ENCODE measurements at regions not wholly inside any gene's neighbourhood (a gene's known extent, or its start where the extent isn't known, plus 50 kb on each side); places are given as distances from the start of the nearest gene placed in this dataset.

GRCh38 chr6:91443405-91443804 lies 856.5 kb upstream of the MAP3K7 start:
- peaks cover 23% of the 10 kb centered on the region for H3K36me3 Mint-ChIP-seq (ENCODE audit: unreplicated experiment)
- DNase-seq (ENCODE audit: extremely low spot score, unreplicated experiment): no peak
- no peaks in the 10 kb centered on the region for H3K27me3 Mint-ChIP-seq (ENCODE audit: unreplicated experiment)
- no peak for TF ChIP-seq CTCF (IDR thresholded peaks at IDR 0.05)
- peaks cover 12% of the 10 kb centered on the region for H3K9me3 Mint-ChIP-seq (ENCODE audit: unreplicated experiment)
- no peak overlapping the region for H3K4me3 Mint-ChIP-seq (ENCODE audit: unreplicated experiment)
- peaks cover 57% of the 10 kb centered on the region for H3K4me1 Mint-ChIP-seq (ENCODE audit: unreplicated experiment)
- H3K27ac Mint-ChIP-seq (ENCODE audit: unreplicated experiment): peak overlapping the region; percentile 16

GRCh38 chr6:91442342-91442741 lies 855.5 kb upstream of the MAP3K7 start:
- peak overlapping the region; percentile 36 for H3K27ac Mint-ChIP-seq (ENCODE audit: unreplicated experiment)
- no peaks in the 10 kb centered on the region for H3K27me3 Mint-ChIP-seq (ENCODE audit: unreplicated experiment)
- TF ChIP-seq CTCF (IDR thresholded peaks at IDR 0.05): no peak
- H3K4me1 Mint-ChIP-seq (ENCODE audit: unreplicated experiment): peaks cover 63% of the 10 kb centered on the region
- H3K9me3 Mint-ChIP-seq (ENCODE audit: unreplicated experiment): peaks cover 12% of the 10 kb centered on the region
- no peak for DNase-seq (ENCODE audit: extremely low spot score, unreplicated experiment)
- H3K4me3 Mint-ChIP-seq (ENCODE audit: unreplicated experiment): no peak overlapping the region
- H3K36me3 Mint-ChIP-seq (ENCODE audit: unreplicated experiment): peaks cover 23% of the 10 kb centered on the region

- DNase-seq (ENCODE audit: extremely low spot score, unreplicated experiment): no peak
- Mint-ChIP-seq H3K9me3 (ENCODE audit: unreplicated experiment) (peaks cover 12% of the 10 kb centered on the region), H3K4me1 (ENCODE audit: unreplicated experiment) (peaks cover 75% of the 10 kb centered on the region), H3K4me3 (ENCODE audit: unreplicated experiment) (peak overlapping the region; percentile 22), H3K27me3 (ENCODE audit: unreplicated experiment) (no peaks in the 10 kb centered on the region), H3K27ac (ENCODE audit: unreplicated experiment) (peak overlapping the region; percentile 90), H3K36me3 (ENCODE audit: unreplicated experiment) (peaks cover 20% of the 10 kb centered on the region)
- TF ChIP-seq CTCF (IDR thresholded peaks at IDR 0.05): no peak
These were observed 851.7 kb upstream of the MAP3K7 start for GRCh38 chr6:91438570-91438969.

GRCh38 chr6:91437315-91437729 lies 850.5 kb upstream of the MAP3K7 start:
- Mint-ChIP-seq H3K36me3 (ENCODE audit: unreplicated experiment) (peaks cover 8% of the 10 kb centered on the region), H3K4me1 (ENCODE audit: unreplicated experiment) (peaks cover 70% of the 10 kb centered on the region), H3K27me3 (ENCODE audit: unreplicated experiment) (no peaks in the 10 kb centered on the region), H3K27ac (ENCODE audit: unreplicated experiment) (peak overlapping the region; percentile 90), H3K9me3 (ENCODE audit: unreplicated experiment) (peaks cover 3% of the 10 kb centered on the region), H3K4me3 (ENCODE audit: unreplicated experiment) (peak overlapping the region; percentile 23)
- TF ChIP-seq CTCF (IDR thresholded peaks at IDR 0.05): no peak
- no peak for DNase-seq (ENCODE audit: extremely low spot score, unreplicated experiment)

DNA sequence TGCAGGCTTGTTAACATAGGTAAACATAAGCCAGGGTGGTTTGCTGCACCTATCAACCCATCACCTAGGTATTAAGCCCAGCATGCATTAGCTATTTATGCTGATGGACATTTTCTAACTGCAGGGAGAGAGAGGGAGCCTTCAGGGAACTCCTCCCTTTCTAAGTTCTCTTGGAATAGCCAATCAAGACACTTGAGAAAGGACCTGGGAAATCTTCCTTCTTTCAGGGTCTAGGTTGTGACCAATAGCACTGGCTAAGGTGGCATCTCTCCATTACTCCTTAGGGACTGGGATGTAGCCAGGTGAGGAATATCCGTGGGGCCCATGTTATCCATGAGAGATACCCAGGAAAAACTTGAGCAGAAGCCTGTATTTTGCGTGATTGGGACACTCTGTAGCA lies 849.6 kb upstream of the MAP3K7 start:
- Mint-ChIP-seq H3K27ac (ENCODE audit: unreplicated experiment) (no peak overlapping the region), H3K4me3 (ENCODE audit: unreplicated experiment) (no peak overlapping the region), H3K9me3 (ENCODE audit: unreplicated experiment) (no peaks in the 10 kb centered on the region), H3K36me3 (ENCODE audit: unreplicated experiment) (peaks cover 4% of the 10 kb centered on the region), H3K27me3 (ENCODE audit: unreplicated experiment) (no peaks in the 10 kb centered on the region), H3K4me1 (ENCODE audit: unreplicated experiment) (peaks cover 62% of the 10 kb centered on the region)
- no peak for TF ChIP-seq CTCF (IDR thresholded peaks at IDR 0.05)
- no peak for DNase-seq (ENCODE audit: extremely low spot score, unreplicated experiment)

Measured in osteocyte (in vitro differentiated cells).